ENCODE measurements at regions not wholly inside any gene's neighbourhood (a gene's known extent, or its start where the extent isn't known, plus 50 kb on each side); places are given as distances from the start of the nearest gene placed in this dataset.

- Histone ChIP-seq H3K27me3 (ENCODE audit: low read depth, low read length) (peaks cover 47% of the 10 kb centered on the region), H3K36me3 (replicated peaks; ENCODE audit: low read depth, low read length) (no peaks in the 10 kb centered on the region), H3K9me3 (ENCODE audit: insufficient read depth, low read length) (no peaks in the 10 kb centered on the region; the same call in 1 of the 2 replicates), H3K4me1 (ENCODE audit: low read length) (peaks cover 15% of the 10 kb centered on the region), H3K79me2 (ENCODE audit: low read length) (no peaks in the 10 kb centered on the region), H2AFZ (ENCODE audit: low read depth, low read length) (no peak overlapping the region), H3K9ac (ENCODE audit: low read length) (no peak overlapping the region), H3K4me3 (ENCODE audit: low read length) (no peak overlapping the region), H4K20me1 (ENCODE audit: insufficient read depth, low read length) (no peaks in the 10 kb centered on the region), H3K27ac (ENCODE audit: low read length) (no peak overlapping the region), H3K4me2 (ENCODE audit: low read length) (no peak overlapping the region)
- no peak for TF ChIP-seq CTCF (IDR thresholded peaks at IDR 0.05; ENCODE audit: low read depth, low read length)
- no peak for TF ChIP-seq EZH2phosphoT487 (IDR thresholded peaks at IDR 0.05; ENCODE audit: low read depth)
These were observed 209.7 kb upstream of the KLF3 start for GRCh38 chr4:38454284-38454683.

DNA sequence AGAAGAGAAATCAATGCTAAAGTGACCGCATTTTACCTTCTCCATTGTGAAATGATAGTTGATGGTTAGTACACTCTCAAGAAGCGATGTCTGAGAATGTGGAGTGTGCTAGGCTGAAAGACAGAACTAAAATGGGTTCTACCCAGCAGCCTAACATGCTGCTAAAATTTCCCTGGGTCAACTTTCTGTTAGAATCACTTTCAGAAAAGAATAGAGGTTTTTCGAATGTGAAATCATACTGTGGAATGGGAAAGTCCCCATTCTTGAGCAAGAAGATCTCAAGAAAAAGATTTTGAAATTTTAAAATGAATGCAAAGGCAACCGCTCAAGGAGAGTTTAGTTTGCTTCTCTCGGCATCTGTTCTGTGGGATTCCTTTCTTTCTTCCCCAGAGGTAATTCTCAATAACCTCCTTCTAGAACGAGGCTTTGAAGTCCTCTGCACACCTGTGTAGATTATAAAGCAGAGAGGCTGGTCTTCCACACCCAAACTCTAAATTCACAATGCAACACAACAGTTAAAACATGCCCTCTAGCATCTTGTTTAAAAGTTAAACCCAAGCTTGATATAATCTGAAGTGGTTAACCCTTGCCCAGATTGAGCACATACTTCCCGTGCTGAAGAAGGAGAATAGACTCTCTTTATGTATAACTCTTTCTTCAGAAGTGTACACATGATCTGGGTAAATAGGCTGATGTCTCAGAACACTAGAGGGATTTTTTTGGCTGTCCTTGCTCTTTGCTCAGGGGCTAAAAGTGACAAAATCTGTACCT, 208.7 kb upstream of the KLF3 start:
- Histone ChIP-seq H4K20me1 (ENCODE audit: insufficient read depth, low read length) (no peaks in the 10 kb centered on the region), H3K4me1 (ENCODE audit: low read length) (peaks cover 15% of the 10 kb centered on the region), H2AFZ (ENCODE audit: low read depth, low read length) (no peak overlapping the region), H3K27ac (ENCODE audit: low read length) (no peak overlapping the region), H3K4me2 (ENCODE audit: low read length) (peak overlapping the region; percentile 31; the same call in 1 of the 2 replicates), H3K4me3 (ENCODE audit: low read length) (no peak overlapping the region), H3K36me3 (replicated peaks; ENCODE audit: low read depth, low read length) (no peaks in the 10 kb centered on the region), H3K27me3 (ENCODE audit: low read depth, low read length) (peaks cover 47% of the 10 kb centered on the region), H3K9ac (ENCODE audit: low read length) (no peak overlapping the region), H3K9me3 (ENCODE audit: insufficient read depth, low read length) (no peaks in the 10 kb centered on the region; the same call in 1 of the 2 replicates), H3K79me2 (ENCODE audit: low read length) (no peaks in the 10 kb centered on the region)
- TF ChIP-seq CTCF (IDR thresholded peaks at IDR 0.05; ENCODE audit: low read depth, low read length) (no peak), EZH2phosphoT487 (IDR thresholded peaks at IDR 0.05; ENCODE audit: low read depth) (no peak)

DNA sequence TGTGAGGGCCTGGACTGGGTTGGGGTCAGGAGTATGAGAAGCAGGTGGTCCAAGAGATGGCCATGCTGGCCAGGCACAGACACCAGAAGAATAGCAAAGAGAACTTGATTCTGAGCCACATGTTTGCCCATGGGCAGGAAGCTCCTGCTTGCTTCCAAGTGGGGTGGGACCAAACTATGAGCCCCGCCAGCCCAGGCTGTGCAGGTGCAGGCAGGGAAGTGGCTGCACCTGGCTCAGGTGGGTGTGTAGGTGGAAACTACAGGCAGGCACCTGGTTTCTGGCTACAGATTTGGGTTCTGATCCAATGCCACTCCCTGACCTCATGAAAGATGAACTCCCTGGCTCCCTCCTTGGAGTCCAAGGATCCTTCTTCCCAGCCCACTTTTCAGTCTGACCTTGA, 207.9 kb upstream of the KLF3 start:
- Histone ChIP-seq H3K4me1 (ENCODE audit: low read length) (peaks cover 15% of the 10 kb centered on the region), H3K27ac (ENCODE audit: low read length) (no peak overlapping the region), H3K4me3 (ENCODE audit: low read length) (no peak overlapping the region), H3K36me3 (replicated peaks; ENCODE audit: low read depth, low read length) (no peaks in the 10 kb centered on the region), H4K20me1 (ENCODE audit: insufficient read depth, low read length) (no peaks in the 10 kb centered on the region), H2AFZ (ENCODE audit: low read depth, low read length) (no peak overlapping the region), H3K9me3 (ENCODE audit: insufficient read depth, low read length) (no peaks in the 10 kb centered on the region; the same call in 1 of the 2 replicates), H3K27me3 (ENCODE audit: low read depth, low read length) (peaks cover 47% of the 10 kb centered on the region), H3K9ac (ENCODE audit: low read length) (no peak overlapping the region), H3K4me2 (ENCODE audit: low read length) (no peak overlapping the region), H3K79me2 (ENCODE audit: low read length) (no peaks in the 10 kb centered on the region)
- TF ChIP-seq EZH2phosphoT487 (IDR thresholded peaks at IDR 0.05; ENCODE audit: low read depth): no peak
- no peak for TF ChIP-seq CTCF (IDR thresholded peaks at IDR 0.05; ENCODE audit: low read depth, low read length)

- 0 out of 2 replicates have a peak, but pooled peaks cover 5% of the 10 kb centered on the region for H3K4me1 ChIP-seq (ENCODE audit: low read length)
- no peaks in the 10 kb centered on the region for H3K79me2 ChIP-seq (ENCODE audit: low read length)
- H3K4me2 ChIP-seq (ENCODE audit: low read length): no peak overlapping the region
These were observed 202.7 kb upstream of the KLF3 start for GRCh38 chr4:38461342-38461741.

More at GRCh38 chr4:38461342-38461741, 202.7 kb upstream of the KLF3 start:
- Histone ChIP-seq H2AFZ (ENCODE audit: low read depth, low read length) (no peak overlapping the region), H3K36me3 (replicated peaks; ENCODE audit: low read depth, low read length) (no peaks in the 10 kb centered on the region), H3K27me3 (ENCODE audit: low read depth, low read length) (peaks cover 16% of the 10 kb centered on the region; the same call in 1 of the 2 replicates), H3K4me3 (ENCODE audit: low read length) (no peak overlapping the region), H4K20me1 (ENCODE audit: insufficient read depth, low read length) (no peaks in the 10 kb centered on the region), H3K9ac (ENCODE audit: low read length) (no peak overlapping the region), H3K27ac (ENCODE audit: low read length) (no peak overlapping the region), H3K9me3 (ENCODE audit: insufficient read depth, low read length) (no peaks in the 10 kb centered on the region)
- TF ChIP-seq EZH2phosphoT487 (IDR thresholded peaks at IDR 0.05; ENCODE audit: low read depth) (no peak), CTCF (IDR thresholded peaks at IDR 0.05; ENCODE audit: low read depth, low read length) (no peak)
